ENCODE measurements at regions not wholly inside any gene's neighbourhood (a gene's known extent, or its start where the extent isn't known, plus 50 kb on each side); places are given as distances from the start of the nearest gene placed in this dataset.
"Not testable (repeated sequence)": the region's sequence is repeated elsewhere in the genome, so short reads cannot be mapped to it uniquely, and the experiment has no call there.

DNA sequence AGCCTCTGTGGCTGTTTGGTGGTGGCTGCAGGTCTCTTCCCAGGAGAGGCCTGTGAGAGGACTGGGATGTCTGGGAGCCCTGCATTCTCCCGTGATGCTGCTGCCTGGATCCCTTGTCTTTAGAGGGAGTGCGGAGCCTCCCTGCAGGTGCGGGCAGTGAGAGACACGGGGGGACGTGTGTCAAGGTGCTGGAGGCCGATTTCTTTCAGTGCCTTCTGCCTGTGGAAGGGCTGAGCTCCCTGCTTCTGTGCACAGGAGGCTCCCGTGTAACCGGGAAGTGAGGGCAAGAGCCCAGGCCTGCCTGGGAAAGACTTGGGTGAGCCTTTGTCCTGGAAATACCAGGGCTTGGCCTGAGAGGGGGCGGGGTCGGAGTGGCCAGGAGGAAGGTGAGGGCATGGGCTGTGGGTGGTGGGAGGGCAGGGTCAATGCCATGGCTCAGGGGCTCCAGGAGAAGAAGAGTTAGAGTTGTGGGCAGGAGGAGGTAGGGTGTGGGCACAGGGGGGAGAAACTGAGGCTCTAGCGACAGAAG is 372.2 kb downstream of the TMEM121 start:
- no peak overlapping the region for H3K27ac ChIP-seq (ENCODE audit: low read depth)
- H3K36me3 ChIP-seq (ENCODE audit: insufficient read depth), result no peaks in the 10 kb centered on the region
- H3K4me1 ChIP-seq (ENCODE audit: insufficient read depth), result no peaks in the 10 kb centered on the region
- no peak overlapping the region for H3K4me3 ChIP-seq (ENCODE audit: low read depth, low read length)
- 87% methylated on average over 11 of the region's 11 CpGs for WGBS
- no peak for DNase-seq (ENCODE audit: extremely low spot score)

DNA sequence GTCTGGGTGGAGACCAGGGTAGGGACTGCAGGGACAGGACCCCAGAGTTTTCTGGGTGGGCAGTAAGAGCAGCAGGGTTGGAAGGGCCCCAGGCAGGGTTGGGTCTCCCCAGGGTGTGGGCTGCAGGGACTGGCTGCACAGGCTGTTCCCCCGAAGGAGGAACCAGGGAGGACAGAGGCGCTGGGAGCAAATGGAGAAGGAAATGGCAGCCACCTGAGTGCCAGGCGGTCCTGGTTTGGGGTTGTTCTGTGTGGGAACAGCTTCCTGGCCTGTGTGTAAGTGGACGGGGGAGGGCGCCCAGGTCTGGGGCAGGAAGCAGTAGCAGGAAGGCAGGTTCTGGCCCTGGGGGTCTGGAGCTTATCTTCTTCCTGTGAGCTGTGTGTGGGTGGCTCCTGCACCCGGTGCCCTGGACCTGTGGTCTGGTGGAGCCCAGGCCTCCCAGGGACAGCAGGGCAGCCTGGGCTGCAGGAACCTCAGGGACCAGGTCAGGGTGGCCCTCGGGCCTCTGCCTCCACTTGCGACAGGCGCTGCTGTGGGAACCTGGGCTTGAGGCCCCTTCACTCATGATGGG is 372.8 kb downstream of the TMEM121 start:
- Histone ChIP-seq H3K36me3 (ENCODE audit: insufficient read depth) (no peaks in the 10 kb centered on the region), H3K4me1 (ENCODE audit: insufficient read depth) (no peaks in the 10 kb centered on the region), H3K4me3 (ENCODE audit: low read depth, low read length) (no peak overlapping the region), H3K27ac (ENCODE audit: low read depth) (no peak overlapping the region)
- no peak for DNase-seq (ENCODE audit: extremely low spot score)
- 82% methylated on average over 9 of the region's 9 CpGs for WGBS

DNA sequence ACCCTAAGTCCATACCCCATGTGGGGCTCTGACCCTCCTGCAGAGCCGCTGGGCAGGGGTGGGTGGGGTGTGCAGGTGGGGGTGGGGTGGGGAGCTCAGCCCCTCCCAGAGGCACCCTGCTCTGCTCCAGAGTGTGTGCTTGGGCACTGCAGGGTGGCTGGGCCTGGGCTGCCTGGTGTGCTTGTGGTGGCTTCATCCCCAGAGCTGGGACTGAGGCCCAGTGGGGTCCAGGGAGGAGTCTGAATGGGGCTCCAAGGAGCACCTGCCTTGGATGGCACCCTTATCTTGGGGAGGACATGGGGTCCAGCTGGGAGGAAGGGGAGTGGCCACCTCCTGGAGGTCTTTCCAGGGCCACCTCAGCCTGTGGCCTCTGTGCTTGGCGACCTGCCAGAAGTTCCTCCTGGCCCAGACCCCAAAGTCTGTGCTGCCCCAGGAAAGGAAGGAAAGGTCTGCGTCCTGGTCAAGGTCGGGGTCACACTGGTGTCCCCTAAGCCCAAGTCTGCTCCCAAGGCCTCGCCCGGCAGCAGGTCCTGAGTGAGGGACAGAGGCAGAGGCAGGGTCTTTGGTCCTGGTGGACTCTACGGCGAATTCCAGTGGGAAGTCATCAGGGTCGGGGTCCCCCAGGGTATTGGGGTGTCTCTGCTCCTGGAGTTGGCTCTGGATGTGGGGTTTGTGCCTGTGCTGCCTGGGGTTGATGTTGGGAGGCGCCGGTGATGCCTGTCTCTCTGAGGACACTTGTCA is 373.4 kb downstream of the TMEM121 start:
- DNase-seq (ENCODE audit: extremely low spot score), result no peak
- no peak overlapping the region for H3K27ac ChIP-seq (ENCODE audit: low read depth)

GRCh38 chr14:105900398-105901160 is 374.2 kb downstream of the TMEM121 start:
- Histone ChIP-seq H3K27ac (ENCODE audit: low read depth) (no peak overlapping the region), H3K4me1 (ENCODE audit: insufficient read depth) (no peaks in the 10 kb centered on the region), H3K36me3 (ENCODE audit: insufficient read depth) (no peaks in the 10 kb centered on the region), H3K4me3 (ENCODE audit: low read depth, low read length) (no peak overlapping the region)
- 85% methylated on average over 30 of the region's 30 CpGs for WGBS
- no peak for DNase-seq (ENCODE audit: extremely low spot score)

More for the DNA sequence above, 373.4 kb downstream of the TMEM121 start:
- Histone ChIP-seq H3K4me1 (ENCODE audit: insufficient read depth) (no peaks in the 10 kb centered on the region), H3K36me3 (ENCODE audit: insufficient read depth) (no peaks in the 10 kb centered on the region), H3K4me3 (ENCODE audit: low read depth, low read length) (no peak overlapping the region)
- WGBS, result 78% methylated on average over 11 of the region's 11 CpGs

GRCh38 chr14:105901226-105901625 is 374.8 kb downstream of the TMEM121 start:
- no peaks in the 10 kb centered on the region for H3K4me1 ChIP-seq (ENCODE audit: insufficient read depth)
- no peak overlapping the region for H3K27ac ChIP-seq (ENCODE audit: low read depth)
- WGBS, result 80% methylated on average over 10 of the region's 10 CpGs
- no peak overlapping the region for H3K4me3 ChIP-seq (ENCODE audit: low read depth, low read length)
- H3K36me3 ChIP-seq (ENCODE audit: insufficient read depth), result no peaks in the 10 kb centered on the region
- no peak for DNase-seq (ENCODE audit: extremely low spot score)

GRCh38 chr14:105902131-105902898 is 375.9 kb downstream of the TMEM121 start:
- Histone ChIP-seq H3K36me3 (ENCODE audit: insufficient read depth) (no peaks in the 10 kb centered on the region), H3K27ac (ENCODE audit: low read depth) (no peak overlapping the region), H3K4me3 (ENCODE audit: low read depth, low read length) (no peak overlapping the region), H3K4me1 (ENCODE audit: insufficient read depth) (no peaks in the 10 kb centered on the region)
- WGBS, result 84% methylated on average over 15 of the region's 15 CpGs
- DNase-seq (ENCODE audit: extremely low spot score), result no peak

DNA sequence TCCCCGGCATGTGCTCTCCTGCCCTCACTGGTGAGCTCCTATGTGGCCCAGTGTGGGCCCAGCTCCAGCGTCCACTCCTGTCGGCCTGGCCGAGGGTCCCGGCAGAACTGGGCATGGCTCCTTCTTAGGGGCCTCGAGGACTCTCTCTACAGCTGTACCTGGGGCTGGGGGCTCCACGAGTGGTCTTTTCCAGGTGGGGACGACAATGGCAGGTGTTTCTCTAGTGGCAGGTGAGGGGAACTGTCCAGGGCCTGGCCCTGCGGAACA is 376.4 kb downstream of the TMEM121 start:
- not testable (repeated sequence) for DNase-seq (ENCODE audit: extremely low spot score)
- WGBS, result 68% methylated on average over 7 of the region's 9 CpGs

DNA sequence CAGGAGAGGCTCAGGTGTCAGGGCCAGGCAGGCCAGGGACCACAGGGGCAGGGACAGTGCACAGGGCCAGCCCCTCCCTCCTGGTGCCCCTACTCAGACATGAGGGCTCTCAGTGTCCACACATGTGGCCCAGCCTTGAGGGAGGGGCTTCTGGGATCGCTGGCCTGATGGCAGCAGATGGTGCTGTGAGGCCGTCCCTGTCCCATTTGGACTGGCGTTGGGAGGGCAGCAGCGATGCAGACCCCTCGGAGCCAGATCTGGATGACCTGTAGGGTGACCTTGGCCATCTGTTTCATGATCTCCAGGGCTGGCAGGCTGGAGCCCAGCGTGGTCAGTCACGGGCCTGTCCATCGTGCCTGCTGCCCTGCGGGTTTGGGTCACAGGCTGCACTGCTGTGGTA is 377.6 kb downstream of the TMEM121 start:
- DNase-seq (ENCODE audit: extremely low spot score), result no peak
- Histone ChIP-seq H3K36me3 (ENCODE audit: insufficient read depth) (no peaks in the 10 kb centered on the region), H3K4me1 (ENCODE audit: insufficient read depth) (no peaks in the 10 kb centered on the region), H3K4me3 (ENCODE audit: low read depth, low read length) (no peak overlapping the region), H3K27ac (ENCODE audit: low read depth) (no peak overlapping the region)
- 82% methylated on average over 9 of the region's 9 CpGs for WGBS

More for the DNA sequence above, 376.4 kb downstream of the TMEM121 start:
- H3K4me1 ChIP-seq (ENCODE audit: insufficient read depth); H3K4me3 ChIP-seq (ENCODE audit: low read depth, low read length); H3K27ac ChIP-seq (ENCODE audit: low read depth); H3K36me3 ChIP-seq (ENCODE audit: insufficient read depth): not testable (repeated sequence)

- H3K4me1 ChIP-seq (ENCODE audit: insufficient read depth), result no peaks in the 10 kb centered on the region
- H3K36me3 ChIP-seq (ENCODE audit: insufficient read depth), result no peaks in the 10 kb centered on the region
- no peak overlapping the region for H3K4me3 ChIP-seq (ENCODE audit: low read depth, low read length)
- H3K27ac ChIP-seq (ENCODE audit: low read depth), result no peak overlapping the region
- 78% methylated on average over 11 of the region's 11 CpGs for WGBS
- no peak for DNase-seq (ENCODE audit: extremely low spot score)
These were observed 378.0 kb downstream of the TMEM121 start for GRCh38 chr14:105904379-105904778.

- H3K36me3 ChIP-seq (ENCODE audit: insufficient read depth), result no peaks in the 10 kb centered on the region
- no peak for DNase-seq (ENCODE audit: extremely low spot score)
- WGBS, result 84% methylated on average over 11 of the region's 11 CpGs
- no peak overlapping the region for H3K27ac ChIP-seq (ENCODE audit: low read depth)
- H3K4me3 ChIP-seq (ENCODE audit: low read depth, low read length), result no peak overlapping the region
- H3K4me1 ChIP-seq (ENCODE audit: insufficient read depth), result no peaks in the 10 kb centered on the region
These were observed 379.1 kb downstream of the TMEM121 start for GRCh38 chr14:105905456-105905855.

- WGBS, result 80% methylated on average over 3 of the region's 3 CpGs
- H3K4me1 ChIP-seq (ENCODE audit: insufficient read depth), result no peaks in the 10 kb centered on the region
- no peak for DNase-seq (ENCODE audit: extremely low spot score)
These were observed 380.9 kb downstream of the TMEM121 start for GRCh38 chr14:105907276-105907675.

DNA sequence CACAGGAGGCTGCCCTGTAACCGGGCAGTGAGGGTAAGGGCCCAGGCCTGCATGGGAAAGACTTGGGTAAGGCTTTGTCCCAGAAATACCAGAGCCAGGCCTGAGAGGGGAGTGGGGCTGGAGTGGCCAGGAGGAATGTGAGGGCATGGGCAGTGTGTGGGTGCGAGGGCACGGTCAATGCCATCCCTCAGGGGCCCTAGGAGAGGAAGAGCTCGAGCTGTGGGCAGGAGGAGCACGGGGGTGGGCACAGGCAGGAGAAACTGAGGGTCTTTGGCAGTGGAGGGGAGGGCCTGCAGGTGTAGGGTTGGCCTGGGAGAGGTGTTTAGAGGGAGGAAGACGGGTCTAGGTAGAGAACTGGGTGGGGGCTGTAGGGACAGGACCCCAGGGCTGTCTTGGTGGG is 381.6 kb downstream of the TMEM121 start:
- Histone ChIP-seq H3K27ac (ENCODE audit: low read depth) (no peak overlapping the region), H3K4me1 (ENCODE audit: insufficient read depth) (no peaks in the 10 kb centered on the region), H3K4me3 (ENCODE audit: low read depth, low read length) (no peak overlapping the region), H3K36me3 (ENCODE audit: insufficient read depth) (no peaks in the 10 kb centered on the region)
- WGBS, result 63% methylated on average over 6 of the region's 6 CpGs
- DNase-seq (ENCODE audit: extremely low spot score), result no peak

More at GRCh38 chr14:105907276-105907675, 380.9 kb downstream of the TMEM121 start:
- H3K27ac ChIP-seq (ENCODE audit: low read depth), result no peak overlapping the region
- no peak overlapping the region for H3K4me3 ChIP-seq (ENCODE audit: low read depth, low read length)
- H3K36me3 ChIP-seq (ENCODE audit: insufficient read depth), result no peaks in the 10 kb centered on the region

DNA sequence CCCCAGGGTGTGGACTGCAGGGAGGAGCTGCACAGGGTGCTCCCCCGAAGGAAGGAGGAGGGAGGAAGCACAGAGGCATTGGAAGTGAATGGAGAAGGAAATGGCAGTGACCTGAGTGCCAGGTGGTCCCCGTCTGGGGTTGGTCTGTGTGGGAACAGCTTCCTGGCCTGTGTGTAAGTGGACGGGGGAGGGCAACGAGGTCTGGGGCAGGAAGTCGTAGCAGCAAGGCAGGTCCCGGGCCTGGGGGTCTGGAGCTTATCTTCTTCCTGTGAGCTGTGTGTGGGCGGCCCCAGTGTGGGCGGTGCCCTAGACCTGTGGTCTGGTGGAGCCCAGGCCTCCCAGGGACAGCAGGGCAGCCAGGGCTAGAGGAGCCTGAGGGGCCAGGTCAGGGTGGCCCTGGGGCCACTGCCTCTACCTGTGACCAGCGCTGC is 382.1 kb downstream of the TMEM121 start:
- no peak overlapping the region for H3K4me3 ChIP-seq (ENCODE audit: low read depth, low read length)
- H3K27ac ChIP-seq (ENCODE audit: low read depth), result no peak overlapping the region
- 70% methylated on average over 8 of the region's 9 CpGs for WGBS
- H3K36me3 ChIP-seq (ENCODE audit: insufficient read depth), result no peaks in the 10 kb centered on the region
- no peaks in the 10 kb centered on the region for H3K4me1 ChIP-seq (ENCODE audit: insufficient read depth)
- DNase-seq (ENCODE audit: extremely low spot score), result no peak

Data from urinary bladder (tissue), 3 donors.